OCI-LY3 (cell line): ENCODE measurements at regions not wholly inside any gene's neighbourhood (a gene's known extent, or its start where the extent isn't known, plus 50 kb on each side); places are given as distances from the start of the nearest gene placed in this dataset.

Experiments used
- H2AFZ ChIP-seq: fragments of 200-600, 300-600 bp; shearing (Covaris generic); 2 replicates; pipeline ENCODE4 v1.6.0; 2014; ENCODE audit warnings: antibody characterized with exemption, low read depth, low read length
- H3K27ac ChIP-seq: fragments of 200-600, 300-600 bp; sonication (generic); 2 replicates; pipeline ENCODE4 v1.5.1; 2014; ENCODE audit warnings: mild to moderate bottlenecking, low read length, moderate library complexity, mixed read lengths
- H3K27me3 ChIP-seq: fragments of 200-600, 300-600 bp; sonication (generic); 2 replicates; pipeline ENCODE4 v1.6.1; 2014; ENCODE audit warnings: low read depth, low read length, mixed read lengths
- H3K36me3 ChIP-seq: fragments of 200-600, 300-600 bp; sonication (generic); replicated peaks from 2 replicates; pipeline ENCODE3; 2014; ENCODE audit warnings: low read depth, low read length, mixed read lengths
- H3K4me1 ChIP-seq: fragments of 300-600, 200-600 bp; sonication (generic); 2 replicates; pipeline ENCODE4 v1.6.1; 2014; ENCODE audit warnings: low read length, mixed read lengths
- H3K4me2 ChIP-seq: fragments of 200-600, 300-600 bp; sonication (generic); 2 replicates; pipeline ENCODE4 v1.6.1; 2014; ENCODE audit warnings: low read length, mixed read lengths
- H3K4me3 ChIP-seq: fragments of 300-600, 200-600 bp; sonication (generic); 2 replicates; pipeline ENCODE4 v1.5.1; 2014; ENCODE audit warnings: antibody characterized with exemption, mild to moderate bottlenecking, low read length, moderate library complexity
- H3K79me2 ChIP-seq: fragments of 300-600, 200-600 bp; shearing (Covaris generic); 2 replicates; pipeline ENCODE4 v1.6.1; 2014; ENCODE audit warnings: mild to moderate bottlenecking, low read length, mixed read lengths
- H3K9ac ChIP-seq: fragments of 300-600, 200-600 bp; shearing (Covaris generic); 2 replicates; pipeline ENCODE4 v1.6.0; 2014; ENCODE audit warnings: mild to moderate bottlenecking, low read length, moderate library complexity
- H3K9me3 ChIP-seq: fragments of 200-600, 300-600 bp; shearing (Covaris generic); 2 replicates; pipeline ENCODE4 v1.6.1; 2014; ENCODE audit warnings: low read length, mixed read lengths; ENCODE audit not compliant: insufficient read depth
- H4K20me1 ChIP-seq: fragments of 200-600, 300-600 bp; sonication (generic); 2 replicates; pipeline ENCODE4 v1.6.1; 2016; ENCODE audit warnings: low read length, mixed read lengths; ENCODE audit not compliant: insufficient read depth
- EZH2phosphoT487 ChIP-seq: fragments of 200-600 bp; shearing (Covaris generic); IDR thresholded peaks from 2 replicates; pipeline ENCODE4 v1.6.1; 2018; ENCODE audit warnings: antibody characterized with exemption, mixed run types, low read depth
- TF ChIP-seq, protein P1 (sequence below): fragments of 200-600, 300-600 bp; sonication (generic); IDR thresholded peaks from 2 replicates; pipeline ENCODE4 v1.5.1; 2014; ENCODE audit warnings: antibody characterized with exemption, low read length, low read depth

DNA sequence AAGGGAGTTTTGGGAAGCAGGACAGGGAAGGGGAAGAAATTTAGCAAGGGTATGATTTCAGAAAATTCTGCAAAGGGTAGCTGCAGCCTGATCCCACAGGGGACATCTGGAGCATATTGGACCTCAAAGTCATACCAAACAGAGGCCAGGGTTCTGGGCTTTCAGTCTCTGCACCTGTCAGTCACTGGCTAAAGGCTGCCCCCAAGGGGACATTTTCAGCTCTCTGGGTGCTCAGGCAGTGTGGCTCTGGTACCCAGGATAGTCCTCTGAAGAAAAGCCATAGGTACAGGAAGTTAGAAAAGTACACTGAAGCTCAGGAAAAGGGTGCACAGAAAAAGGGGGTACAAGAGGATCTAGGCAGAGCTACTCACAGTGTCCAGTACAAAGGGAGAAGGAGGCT is 149.2 kb downstream of the INSIG2 start:
- Histone ChIP-seq H3K4me2 (no peak overlapping the region), H3K4me3 (no peak overlapping the region), H3K79me2 (no peaks in the 10 kb centered on the region), H4K20me1 (no peaks in the 10 kb centered on the region), H3K36me3 (no peaks in the 10 kb centered on the region), H3K27me3 (no peaks in the 10 kb centered on the region), H3K4me1 (no peaks in the 10 kb centered on the region), H3K9ac (no peak overlapping the region), H3K27ac (no peak overlapping the region), H3K9me3 (no peaks in the 10 kb centered on the region), H2AFZ (no peak overlapping the region)
- no peak for TF ChIP-seq EZH2phosphoT487
- TF ChIP-seq, protein P1, sequence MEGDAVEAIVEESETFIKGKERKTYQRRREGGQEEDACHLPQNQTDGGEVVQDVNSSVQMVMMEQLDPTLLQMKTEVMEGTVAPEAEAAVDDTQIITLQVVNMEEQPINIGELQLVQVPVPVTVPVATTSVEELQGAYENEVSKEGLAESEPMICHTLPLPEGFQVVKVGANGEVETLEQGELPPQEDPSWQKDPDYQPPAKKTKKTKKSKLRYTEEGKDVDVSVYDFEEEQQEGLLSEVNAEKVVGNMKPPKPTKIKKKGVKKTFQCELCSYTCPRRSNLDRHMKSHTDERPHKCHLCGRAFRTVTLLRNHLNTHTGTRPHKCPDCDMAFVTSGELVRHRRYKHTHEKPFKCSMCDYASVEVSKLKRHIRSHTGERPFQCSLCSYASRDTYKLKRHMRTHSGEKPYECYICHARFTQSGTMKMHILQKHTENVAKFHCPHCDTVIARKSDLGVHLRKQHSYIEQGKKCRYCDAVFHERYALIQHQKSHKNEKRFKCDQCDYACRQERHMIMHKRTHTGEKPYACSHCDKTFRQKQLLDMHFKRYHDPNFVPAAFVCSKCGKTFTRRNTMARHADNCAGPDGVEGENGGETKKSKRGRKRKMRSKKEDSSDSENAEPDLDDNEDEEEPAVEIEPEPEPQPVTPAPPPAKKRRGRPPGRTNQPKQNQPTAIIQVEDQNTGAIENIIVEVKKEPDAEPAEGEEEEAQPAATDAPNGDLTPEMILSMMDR = peak; percentile 22; the same call in 1 of the 2 replicates

DNA sequence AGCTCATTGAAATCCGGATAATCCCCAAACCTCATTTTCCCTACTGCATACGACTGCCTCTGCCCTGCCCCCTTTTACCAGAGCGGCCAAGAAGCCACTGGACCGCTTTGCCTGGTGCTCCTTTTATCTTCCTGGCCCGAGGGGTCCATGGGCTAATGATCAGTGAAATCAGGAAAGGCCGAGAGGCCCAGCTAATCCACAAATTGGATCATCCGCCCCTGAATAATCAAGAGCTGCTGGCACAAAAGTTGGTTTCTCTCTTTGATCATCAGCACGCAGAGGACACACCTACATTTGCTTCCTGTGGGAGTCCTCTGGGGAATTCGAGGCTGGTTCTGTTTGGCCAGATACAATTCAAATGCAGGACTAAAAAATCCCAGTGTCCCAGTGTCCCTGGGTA is 144.5 kb downstream of the INSIG2 start:
- Histone ChIP-seq H3K36me3 (no peaks in the 10 kb centered on the region), H3K27me3 (no peaks in the 10 kb centered on the region), H3K79me2 (no peaks in the 10 kb centered on the region), H2AFZ (no peak overlapping the region), H3K27ac (no peak overlapping the region), H3K4me2 (no peak overlapping the region), H3K4me3 (no peak overlapping the region), H3K9ac (no peak overlapping the region), H3K4me1 (peaks cover 5% of the 10 kb centered on the region), H3K9me3 (no peaks in the 10 kb centered on the region), H4K20me1 (no peaks in the 10 kb centered on the region)
- TF ChIP-seq, protein P1 = no peak
- no peak for TF ChIP-seq EZH2phosphoT487

DNA sequence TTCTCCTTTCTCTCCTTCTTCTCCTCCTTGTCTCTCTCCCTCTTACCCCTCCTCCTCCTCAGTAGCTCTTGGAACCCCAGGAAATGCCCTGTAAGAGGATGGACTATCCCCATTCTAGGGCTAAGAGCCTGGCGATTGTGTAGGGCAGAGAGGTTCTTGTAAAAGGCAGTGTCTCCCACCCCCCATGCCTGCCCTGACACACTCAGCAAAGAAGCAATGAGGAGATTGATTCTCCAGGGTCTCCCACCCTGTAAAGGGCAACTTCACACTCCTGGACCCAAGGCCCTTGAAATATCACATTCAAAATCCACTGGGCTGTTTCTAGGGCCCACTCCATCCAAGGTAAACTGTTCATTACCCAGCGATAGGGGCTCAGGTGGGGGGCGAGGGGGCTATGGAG is 144.1 kb downstream of the INSIG2 start:
- H3K9ac ChIP-seq = no peak overlapping the region
- no peaks in the 10 kb centered on the region for H3K9me3 ChIP-seq
- no peak overlapping the region for H3K27ac ChIP-seq
- H4K20me1 ChIP-seq = no peaks in the 10 kb centered on the region
- H3K79me2 ChIP-seq = no peaks in the 10 kb centered on the region
- H3K27me3 ChIP-seq = no peaks in the 10 kb centered on the region
- no peak overlapping the region for H2AFZ ChIP-seq
- H3K36me3 ChIP-seq = no peaks in the 10 kb centered on the region
- H3K4me1 ChIP-seq = peaks cover 9% of the 10 kb centered on the region
- TF ChIP-seq, protein P1 = no peak
- no peak for TF ChIP-seq EZH2phosphoT487
- no peak overlapping the region for H3K4me3 ChIP-seq
- no peak overlapping the region for H3K4me2 ChIP-seq

DNA sequence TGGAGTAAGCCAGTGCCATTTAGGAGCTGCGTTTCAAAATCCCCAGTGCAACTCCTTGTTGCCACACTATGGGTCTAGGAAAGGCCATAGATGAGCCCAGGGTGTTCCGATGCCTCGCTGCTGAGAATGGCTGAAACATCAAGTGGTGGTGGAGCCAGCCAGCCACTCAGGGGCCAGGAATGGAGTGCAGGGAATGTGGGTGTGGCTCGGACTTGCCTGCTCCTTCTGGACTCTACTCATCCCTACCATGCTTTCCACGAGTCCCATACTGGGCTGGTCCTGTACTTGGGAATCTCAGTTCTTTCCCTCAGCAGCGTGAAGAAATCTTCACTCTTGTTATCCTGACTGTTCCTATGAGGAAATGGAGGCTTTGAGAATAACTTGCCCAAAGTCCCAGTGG is 143.5 kb downstream of the INSIG2 start:
- Histone ChIP-seq H3K27me3 (no peaks in the 10 kb centered on the region), H3K4me3 (no peak overlapping the region), H3K4me1 (peaks cover 9% of the 10 kb centered on the region), H3K36me3 (no peaks in the 10 kb centered on the region), H3K9me3 (no peaks in the 10 kb centered on the region), H2AFZ (no peak overlapping the region), H4K20me1 (no peaks in the 10 kb centered on the region), H3K27ac (no peak overlapping the region), H3K9ac (no peak overlapping the region), H3K4me2 (no peak overlapping the region), H3K79me2 (no peaks in the 10 kb centered on the region)
- TF ChIP-seq, protein P1 = no peak
- no peak for TF ChIP-seq EZH2phosphoT487
